Smooth muscle cell (in vitro differentiated cells): ENCODE measurements at regions not wholly inside any gene's neighbourhood (a gene's known extent, or its start where the extent isn't known, plus 50 kb on each side); places are given as distances from the start of the nearest gene placed in this dataset.

Source experiments
- DNase-seq: peaks from one replicate; lab custom pipeline; 2025; ENCODE audit not compliant: unreplicated experiment; lab: John Stamatoyannopoulos, UW
- H2AFZ ChIP-seq: fragments of 200-600 bp; sonication (generic); 2 replicates; pipeline ENCODE4 v1.6.0; 2016; ENCODE audit warnings: antibody characterized with exemption, low read depth, mild to moderate bottlenecking
- H3F3A ChIP-seq: fragments of 200-600 bp; sonication (generic); 2 replicates; pipeline ENCODE4 v1.6.0; 2017; ENCODE audit warnings: antibody characterized with exemption, low read depth
- H3K27ac ChIP-seq: fragments of 200-600 bp; sonication (generic); 2 replicates; pipeline ENCODE4 v1.5.1; 2016; ENCODE audit warnings: low read depth, mild to moderate bottlenecking
- H3K27me3 ChIP-seq: fragments of 200-600 bp; sonication (generic); 2 replicates; pipeline ENCODE4 v1.6.1; 2016; ENCODE audit warnings: low read depth, mild to moderate bottlenecking
- H3K36me3 ChIP-seq: fragments of 200-600 bp; sonication (generic); 2 replicates; pipeline ENCODE4 v1.5.1; 2016; ENCODE audit warnings: low read depth
- H3K4me1 ChIP-seq: fragments of 200-600 bp; sonication (generic); 2 replicates; pipeline ENCODE4 v1.5.1; 2016; ENCODE audit warnings: low read depth
- H3K4me2 ChIP-seq: fragments of 200-600 bp; sonication (generic); 2 replicates; pipeline ENCODE4 v1.6.0; 2016; ENCODE audit warnings: mild to moderate bottlenecking
- H3K4me3 ChIP-seq: fragments of 200-600 bp; sonication (generic); 2 replicates; pipeline ENCODE4 v1.5.1; 2016; ENCODE audit warnings: mild to moderate bottlenecking
- H3K79me2 ChIP-seq: fragments of 200-600 bp; sonication (generic); 2 replicates; pipeline ENCODE4 v1.6.0; 2016; ENCODE audit warnings: low read depth, mild to moderate bottlenecking
- H3K9ac ChIP-seq: fragments of 200-600 bp; sonication (generic); 2 replicates; pipeline ENCODE4 v1.6.0; 2016; ENCODE audit warnings: low read depth
- H3K9me3 ChIP-seq: fragments of 200-600 bp; sonication (generic); replicated peaks from 2 replicates; pipeline ENCODE4 v1.5.1; 2016; ENCODE audit warnings: low read depth
- H4K20me1 ChIP-seq: fragments of 200-600 bp; sonication (generic); 2 replicates; pipeline ENCODE4 v1.6.0; 2016; ENCODE audit warnings: low read depth
- WGBS: methylation state at CpG from one replicate; pipeline ENCODE4 v1.1.7; 2016; ENCODE audit warnings: low lambda C conversion rate; 5-methylcytosine and 5-hydroxymethylcytosine counted together
- TF ChIP-seq, protein P1 (sequence below): fragments of 200-600 bp; sonication (generic); IDR thresholded peaks from 2 replicates; pipeline ENCODE4 v1.5.1; 2017; ENCODE audit warnings: borderline replicate concordance, mild to moderate bottlenecking, antibody characterized with exemption; ENCODE audit not compliant: insufficient read depth, poor library complexity, severe bottlenecking

DNA sequence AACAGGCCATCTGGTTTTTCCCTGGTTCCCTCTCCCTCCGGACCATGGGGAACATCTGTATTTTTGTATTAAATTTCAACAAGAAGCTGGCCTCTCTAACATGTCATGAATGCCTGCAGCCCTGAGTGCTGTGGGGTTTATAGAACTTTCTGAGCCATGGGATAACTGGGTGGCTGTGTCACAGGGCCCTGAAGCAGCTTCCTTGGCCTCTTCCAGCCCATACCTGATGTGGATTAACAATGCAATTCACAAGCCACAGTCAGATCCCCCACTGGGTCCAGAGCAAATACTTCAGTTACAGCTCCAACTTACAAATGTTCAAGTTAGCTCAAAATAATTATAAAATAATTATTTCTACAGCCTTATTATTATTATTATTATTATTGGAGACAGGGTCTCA, 307.8 kb upstream of the CELF4 start:
- Histone ChIP-seq H3K4me3 (no peak overlapping the region), H3K9me3 (no peaks in the 10 kb centered on the region), H3K4me1 (no peaks in the 10 kb centered on the region), H2AFZ (no peak overlapping the region), H3K36me3 (no peaks in the 10 kb centered on the region), H3K79me2 (no peaks in the 10 kb centered on the region), H3F3A (no peaks in the 10 kb centered on the region), H3K27me3 (no peaks in the 10 kb centered on the region), H3K9ac (no peak overlapping the region), H3K4me2 (no peak overlapping the region), H3K27ac (no peak overlapping the region), H4K20me1 (no peaks in the 10 kb centered on the region)
- TF ChIP-seq, protein P1, sequence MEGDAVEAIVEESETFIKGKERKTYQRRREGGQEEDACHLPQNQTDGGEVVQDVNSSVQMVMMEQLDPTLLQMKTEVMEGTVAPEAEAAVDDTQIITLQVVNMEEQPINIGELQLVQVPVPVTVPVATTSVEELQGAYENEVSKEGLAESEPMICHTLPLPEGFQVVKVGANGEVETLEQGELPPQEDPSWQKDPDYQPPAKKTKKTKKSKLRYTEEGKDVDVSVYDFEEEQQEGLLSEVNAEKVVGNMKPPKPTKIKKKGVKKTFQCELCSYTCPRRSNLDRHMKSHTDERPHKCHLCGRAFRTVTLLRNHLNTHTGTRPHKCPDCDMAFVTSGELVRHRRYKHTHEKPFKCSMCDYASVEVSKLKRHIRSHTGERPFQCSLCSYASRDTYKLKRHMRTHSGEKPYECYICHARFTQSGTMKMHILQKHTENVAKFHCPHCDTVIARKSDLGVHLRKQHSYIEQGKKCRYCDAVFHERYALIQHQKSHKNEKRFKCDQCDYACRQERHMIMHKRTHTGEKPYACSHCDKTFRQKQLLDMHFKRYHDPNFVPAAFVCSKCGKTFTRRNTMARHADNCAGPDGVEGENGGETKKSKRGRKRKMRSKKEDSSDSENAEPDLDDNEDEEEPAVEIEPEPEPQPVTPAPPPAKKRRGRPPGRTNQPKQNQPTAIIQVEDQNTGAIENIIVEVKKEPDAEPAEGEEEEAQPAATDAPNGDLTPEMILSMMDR: no peak
- no peak for DNase-seq
- 81% methylated on average over 1 of the region's 1 CpG for WGBS

DNA sequence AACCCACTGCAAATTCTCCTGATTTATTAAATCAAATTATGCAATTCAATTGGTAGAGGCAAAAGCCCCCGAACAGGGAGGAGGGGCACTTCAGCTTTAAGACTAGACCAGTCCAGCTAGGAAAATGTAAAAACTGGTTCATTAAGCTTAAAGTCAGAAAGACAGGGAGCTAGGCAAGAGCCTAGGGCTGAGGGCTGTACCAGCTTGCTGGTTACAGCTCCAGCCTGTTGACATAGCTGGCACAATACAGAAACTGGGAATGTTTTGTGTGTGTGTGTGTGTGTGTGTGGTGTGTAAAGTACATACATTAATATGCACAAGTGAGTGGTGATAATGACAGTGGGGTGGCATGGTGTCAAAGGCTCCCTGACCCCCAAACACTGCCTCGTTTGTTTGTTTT, 307.0 kb upstream of the CELF4 start:
- no peaks in the 10 kb centered on the region for H3F3A ChIP-seq
- H3K9ac ChIP-seq: no peak overlapping the region
- TF ChIP-seq, protein P1: no peak
- no peak for DNase-seq
- H3K36me3 ChIP-seq: no peaks in the 10 kb centered on the region
- H3K4me2 ChIP-seq: no peak overlapping the region
- WGBS: 91% methylated on average over 2 of the region's 2 CpGs
- no peaks in the 10 kb centered on the region for H3K27me3 ChIP-seq
- H3K27ac ChIP-seq: no peak overlapping the region
- no peak overlapping the region for H3K4me3 ChIP-seq
- H4K20me1 ChIP-seq: no peaks in the 10 kb centered on the region
- H3K9me3 ChIP-seq: no peaks in the 10 kb centered on the region
- H3K79me2 ChIP-seq: no peaks in the 10 kb centered on the region
- no peaks in the 10 kb centered on the region for H3K4me1 ChIP-seq
- no peak overlapping the region for H2AFZ ChIP-seq

DNA sequence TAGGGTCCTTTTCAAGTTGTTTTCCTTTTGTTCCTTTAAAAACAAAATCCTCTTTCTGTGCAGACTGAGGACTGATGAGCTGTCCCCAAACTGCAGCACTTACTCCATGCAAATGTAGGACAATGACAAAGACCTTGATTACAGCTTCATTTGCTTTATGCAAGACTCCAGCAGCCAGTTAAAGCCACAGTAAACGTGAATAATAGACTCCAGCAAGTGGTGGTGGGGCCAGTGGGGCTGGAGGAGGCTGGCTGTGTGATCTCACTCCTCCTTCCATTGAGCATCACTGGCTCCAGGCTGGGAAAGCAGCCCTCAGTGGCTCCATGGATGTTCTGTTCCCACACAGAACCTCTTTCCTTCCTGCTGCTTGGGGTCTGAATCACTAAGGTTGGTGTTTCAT, 306.0 kb upstream of the CELF4 start:
- no peak overlapping the region for H3K9ac ChIP-seq
- no peaks in the 10 kb centered on the region for H3K4me1 ChIP-seq
- no peaks in the 10 kb centered on the region for H3K9me3 ChIP-seq
- H3K79me2 ChIP-seq: no peaks in the 10 kb centered on the region
- no peak overlapping the region for H2AFZ ChIP-seq
- no peak overlapping the region for H3K4me2 ChIP-seq
- no peaks in the 10 kb centered on the region for H3K27me3 ChIP-seq
- 29% methylated on average over 1 of the region's 1 CpG for WGBS
- no peaks in the 10 kb centered on the region for H4K20me1 ChIP-seq
- H3F3A ChIP-seq: no peaks in the 10 kb centered on the region
- H3K4me3 ChIP-seq: no peak overlapping the region
- TF ChIP-seq, protein P1: no peak
- no peak for DNase-seq
- H3K36me3 ChIP-seq: no peaks in the 10 kb centered on the region
- no peak overlapping the region for H3K27ac ChIP-seq

DNA sequence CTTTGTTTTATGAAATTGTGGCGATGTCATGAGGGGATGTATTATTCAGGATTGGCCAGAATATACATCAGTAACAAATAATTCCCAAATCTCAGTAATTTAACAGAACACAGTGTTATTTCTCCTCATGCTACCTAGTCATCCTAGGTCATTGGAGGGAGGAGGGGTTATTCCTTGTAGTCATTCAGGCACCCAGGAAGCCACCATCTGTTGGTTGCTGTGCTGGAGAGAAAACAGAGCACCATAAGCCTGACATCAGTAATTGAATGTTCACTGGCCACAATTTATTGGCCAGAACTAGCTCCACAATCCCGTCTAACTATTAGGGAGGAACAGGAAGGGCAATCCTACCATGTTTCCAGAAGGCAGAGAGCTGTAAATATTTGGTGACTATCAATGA, 303.5 kb upstream of the CELF4 start:
- Histone ChIP-seq H3K27me3 (no peaks in the 10 kb centered on the region), H3K4me1 (no peaks in the 10 kb centered on the region), H3K4me2 (no peak overlapping the region), H3K9ac (no peak overlapping the region), H3K9me3 (no peaks in the 10 kb centered on the region), H4K20me1 (no peaks in the 10 kb centered on the region), H3K36me3 (no peaks in the 10 kb centered on the region), H3K4me3 (no peak overlapping the region), H3K27ac (no peak overlapping the region), H3F3A (no peaks in the 10 kb centered on the region), H2AFZ (no peak overlapping the region), H3K79me2 (no peaks in the 10 kb centered on the region)
- TF ChIP-seq, protein P1: no peak
- DNase-seq: no peak
- 59% methylated on average over 2 of the region's 2 CpGs for WGBS
